GM12878 (cell line): ENCODE measurements at regions not wholly inside any gene's neighbourhood (a gene's known extent, or its start where the extent isn't known, plus 50 kb on each side); places are given as distances from the start of the nearest gene placed in this dataset.

Source experiments
- ATAC-seq: fragments of 200-7000 bp; cut with Tn5 transposase; 3 replicates; pipeline ENCODE4 v1.9.1; 2020; ENCODE audit warnings: mild to moderate bottlenecking, moderate library complexity
- BruUV-seq: library from RNA; stranded (reverse); fragments of 400-500 nt; replicated peaks from 2 replicates; lab custom pipeline; 2021; lab: Mats Ljungman, UMichigan
- CTCF ChIA-PET: fragments of 300-600 bp; sonication (Branson Sonifier 250); formaldehyde crosslinking; extraction: SDS; loops from one replicate; lab custom pipeline; 2021; ENCODE audit warnings: inconsistent platforms; lab: Yijun Ruan, JAX
- POLR2A ChIA-PET: fragments of 350-600 bp; formaldehyde crosslinking; extraction: SDS; loops from one replicate; lab custom pipeline; 2021; ENCODE audit warnings: inconsistent platforms; lab: Charles Lee
- RAD21 ChIA-PET: fragments of 300-600 bp; sonication (Branson Sonifier 250); formaldehyde crosslinking; loops from one replicate; lab custom pipeline; 2023; ENCODE audit warnings: antibody characterized with exemption; ENCODE audit not compliant: unreplicated experiment; lab: Charles Lee
- SMC1A ChIA-PET: fragments of 300-600 bp; sonication (Branson Sonifier 250); formaldehyde crosslinking; loops from one replicate; lab custom pipeline; 2023; ENCODE audit not compliant: unreplicated experiment, uncharacterized antibody; lab: Charles Lee
- DNase-seq: peaks from one replicate; pipeline ENCODE4 v3.0.0-alpha.2; 2011; ENCODE audit warnings: low read depth, low spot score
- FAIRE-seq: peaks from 3 replicates; lab custom pipeline; 2011; peaks lifted over from hg19 to GRCh38; lab: Jason Lieb, UNC
- H2AFZ ChIP-seq: 2 replicates; pipeline ENCODE4 v1.6.0; 2011; ENCODE audit warnings: low read depth, low read length, control low read depth; ENCODE audit not compliant: control insufficient read depth
- H3K27ac ChIP-seq: 2 replicates; pipeline ENCODE4 v1.5.1; 2011; ENCODE audit warnings: control low read depth; ENCODE audit not compliant: control insufficient read depth, insufficient read depth
- H3K27me3 ChIP-seq, 2 experiments: replicated peaks in 1 of 2; 2 replicates each; pipeline versions ENCODE4 v1.6.0 to v1.6.1; 2011; ENCODE audit warnings: low read length in 1 of 2; ENCODE audit not compliant: control insufficient read depth in 2 of 2, insufficient read depth in 2 of 2
- H3K36me3 ChIP-seq, 2 experiments: 2 replicates each; pipeline ENCODE4 v1.5.1; 2011; ENCODE audit warnings: low read length in 1 of 2; ENCODE audit not compliant: control insufficient read depth in 2 of 2, insufficient read depth in 2 of 2
- H3K4me1 ChIP-seq: 2 replicates; pipeline ENCODE4 v1.6.1; 2011; ENCODE audit warnings: mild to moderate bottlenecking, low read length, moderate library complexity, mixed read lengths; ENCODE audit not compliant: control insufficient read depth, insufficient read depth
- H3K4me2 ChIP-seq: 2 replicates; pipeline ENCODE4 v1.6.0; 2011; ENCODE audit warnings: control low read depth; ENCODE audit not compliant: control insufficient read depth, insufficient read depth
- H3K4me3 ChIP-seq: fragments of 200-600 bp; sonication (generic); 2 replicates; pipeline ENCODE4 v1.5.1; 2016
- H3K79me2 ChIP-seq: 2 replicates; pipeline ENCODE4 v1.6.0; 2011; ENCODE audit warnings: low read length; ENCODE audit not compliant: control insufficient read depth, insufficient read depth
- H3K9ac ChIP-seq: 2 replicates; pipeline ENCODE4 v1.8.0; 2011; ENCODE audit warnings: low read length, control low read depth, mixed read lengths; ENCODE audit not compliant: control insufficient read depth, insufficient read depth
- H3K9me3 ChIP-seq: replicated peaks from 3 replicates; pipeline ENCODE4 v1.5.1; 2011; ENCODE audit warnings: mild to moderate bottlenecking, low read length; ENCODE audit not compliant: control insufficient read depth, insufficient read depth
- H4K20me1 ChIP-seq: 2 replicates; pipeline ENCODE4 v1.6.0; 2011; ENCODE audit not compliant: control insufficient read depth, insufficient read depth
- CREM ChIP-seq: IDR thresholded peaks from 2 replicates; pipeline ENCODE4 v1.6.1; 2014; ENCODE audit warnings: antibody characterized with exemption, low read depth
- ETV6 ChIP-seq, 2 experiments: fragments of 450-650 bp in 1 of 2; IDR thresholded peaks in 1 of 2; conservative IDR thresholded peaks in 1 of 2; 2 replicates each; pipeline ENCODE4 v1.6.1; 2014; ENCODE audit warnings: antibody characterized with exemption in 1 of 2, borderline replicate concordance in 1 of 2, low read depth in 1 of 2, mild to moderate bottlenecking in 1 of 2, moderate library complexity in 1 of 2
- LARP7 ChIP-seq: fragments of 450-650 bp; IDR thresholded peaks from 2 replicates; pipeline ENCODE4 v1.6.1; 2017; ENCODE audit warnings: mild to moderate bottlenecking
- MYC ChIP-seq: IDR thresholded peaks from 2 replicates; pipeline ENCODE4 v1.6.1; 2011; ENCODE audit warnings: mild to moderate bottlenecking, low read length, moderate library complexity, inconsistent platforms; ENCODE audit not compliant: insufficient read depth, insufficient replicate concordance, insufficient read length, severe bottlenecking
- NFIC ChIP-seq: IDR thresholded peaks from 2 replicates; pipeline ENCODE4 v1.6.1; 2012; ENCODE audit warnings: low read depth, mild to moderate bottlenecking, inconsistent platforms, low read length, moderate library complexity
- NR2C1 ChIP-seq: fragments of 450-650 bp; IDR thresholded peaks from 2 replicates; pipeline ENCODE4 v1.6.1; 2017; ENCODE audit warnings: antibody characterized with exemption, mild to moderate bottlenecking, moderate library complexity
- RELB ChIP-seq: fragments of 450-650 bp; IDR thresholded peaks from 2 replicates; pipeline ENCODE4 v1.6.1; 2017; ENCODE audit warnings: low read depth, mild to moderate bottlenecking, moderate library complexity
- WGBS: methylation state at CpG from one replicate; pipeline ENCODE4 v1.1.6; 2016; ENCODE audit warnings: low lambda C conversion rate; ENCODE audit not compliant: insufficient replicate concordance, insufficient coverage; ENCODE audit errors: missing lambda C conversion rate; 5-methylcytosine and 5-hydroxymethylcytosine counted together
- in situ Hi-C: fragments of 300-500 bp; cut with MboI; formaldehyde crosslinking; loops from 9 replicates; pipeline ENCODE4 v1.14.3; 2018; ENCODE audit warnings: mixed read lengths
- intact Hi-C: fragments of 100-400 bp; cut with micrococcal nuclease; formaldehyde crosslinking; loops from one replicate; pipeline ENCODE4 v1.14.2; 2022; ENCODE audit not compliant: unreplicated experiment
- TF ChIP-seq, protein P1 (sequence below): IDR thresholded peaks from 2 replicates; pipeline ENCODE4 v1.6.1; 2012; ENCODE audit warnings: low read depth, low read length, improper control_type of control experiment
- TF ChIP-seq, protein P2 (sequence below): fragments of 150-350 bp; IDR thresholded peaks from 2 replicates; pipeline ENCODE4 v1.6.1; 2014; ENCODE audit warnings: mild to moderate bottlenecking, low read depth, low read length

GRCh38 chr2:228771774-228772173 lies 499.3 kb downstream of the PID1 start:
- ATAC-seq (no peak), DNase-seq (no peak)
- no TSS peak for BruUV-seq
- no peak overlapping the region for H3K9ac ChIP-seq
- no peak overlapping the region for H3K4me3 ChIP-seq
- POLR2A ChIA-PET: no interaction called here
- in situ Hi-C loops (no loop called here), intact Hi-C loops (no loop called here)
- H2AFZ ChIP-seq: no peak overlapping the region
- H3K27me3 ChIP-seq: no peaks in the 10 kb centered on the region
- H3K4me2 ChIP-seq: no peak overlapping the region
- WGBS: 50% methylated on average over 1 of the region's 1 CpG
- SMC1A ChIA-PET: no interaction called here
- no peaks in the 10 kb centered on the region for H3K4me1 ChIP-seq
- TF ChIP-seq RELB: no peak
- TF ChIP-seq CREM: no peak
- TF ChIP-seq, protein P1, sequence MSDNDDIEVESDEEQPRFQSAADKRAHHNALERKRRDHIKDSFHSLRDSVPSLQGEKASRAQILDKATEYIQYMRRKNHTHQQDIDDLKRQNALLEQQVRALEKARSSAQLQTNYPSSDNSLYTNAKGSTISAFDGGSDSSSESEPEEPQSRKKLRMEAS: no peak
- TF ChIP-seq, all 136 proteins: peak for 0
- ChIA-PET RAD21 (no interaction called here), CTCF (no interaction called here)
- no peaks in the 10 kb centered on the region for H3K9me3 ChIP-seq
- no peaks in the 10 kb centered on the region for H4K20me1 ChIP-seq
- H3K36me3 ChIP-seq: no peaks in the 10 kb centered on the region
- FAIRE-seq: no peak
- no peak overlapping the region for H3K27ac ChIP-seq
- H3K79me2 ChIP-seq: no peaks in the 10 kb centered on the region

- ATAC-seq: no peak
- RAD21 ChIA-PET: no interaction called here
- CTCF ChIA-PET: no interaction called here
Measured at GRCh38 chr2:228771315-228771714, 499.8 kb downstream of the PID1 start.

More at GRCh38 chr2:228771315-228771714, 499.8 kb downstream of the PID1 start:
- BruUV-seq: no TSS peak
- Histone ChIP-seq H3K27me3 (no peaks in the 10 kb centered on the region), H3K9ac (no peak overlapping the region), H3K9me3 (no peaks in the 10 kb centered on the region), H4K20me1 (no peaks in the 10 kb centered on the region), H3K4me1 (no peaks in the 10 kb centered on the region), H3K4me2 (no peak overlapping the region), H3K36me3 (no peaks in the 10 kb centered on the region), H3K79me2 (no peaks in the 10 kb centered on the region), H2AFZ (no peak overlapping the region), H3K4me3 (no peak overlapping the region), H3K27ac (no peak overlapping the region)
- 21% methylated on average over 5 of the region's 5 CpGs for WGBS
- TF ChIP-seq, protein P2, sequence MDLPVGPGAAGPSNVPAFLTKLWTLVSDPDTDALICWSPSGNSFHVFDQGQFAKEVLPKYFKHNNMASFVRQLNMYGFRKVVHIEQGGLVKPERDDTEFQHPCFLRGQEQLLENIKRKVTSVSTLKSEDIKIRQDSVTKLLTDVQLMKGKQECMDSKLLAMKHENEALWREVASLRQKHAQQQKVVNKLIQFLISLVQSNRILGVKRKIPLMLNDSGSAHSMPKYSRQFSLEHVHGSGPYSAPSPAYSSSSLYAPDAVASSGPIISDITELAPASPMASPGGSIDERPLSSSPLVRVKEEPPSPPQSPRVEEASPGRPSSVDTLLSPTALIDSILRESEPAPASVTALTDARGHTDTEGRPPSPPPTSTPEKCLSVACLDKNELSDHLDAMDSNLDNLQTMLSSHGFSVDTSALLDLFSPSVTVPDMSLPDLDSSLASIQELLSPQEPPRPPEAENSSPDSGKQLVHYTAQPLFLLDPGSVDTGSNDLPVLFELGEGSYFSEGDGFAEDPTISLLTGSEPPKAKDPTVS: no peak
- no peak for TF ChIP-seq CREM
- no peak for TF ChIP-seq LARP7
- TF ChIP-seq NR2C1: no peak
- TF ChIP-seq ETV6 (conservative IDR thresholded peaks at IDR 0.05 in 1 of 2, IDR thresholded peaks at IDR 0.05 in 1 of 2; ENCODE audit: borderline replicate concordance in 1 of 2, low read depth in 1 of 2): no peak
- no peak for TF ChIP-seq NFIC
- TF ChIP-seq MYC: no peak
- ChIA-PET POLR2A (no interaction called here), SMC1A (no interaction called here)
- no peak for FAIRE-seq
- intact Hi-C loops (no loop called here), in situ Hi-C loops (no loop called here)
- DNase-seq: no peak
